Mucosa of gallbladder (tissue), 1 donor: ENCODE measurements at regions not wholly inside any gene's neighbourhood (a gene's known extent, or its start where the extent isn't known, plus 50 kb on each side); places are given as distances from the start of the nearest gene placed in this dataset.
A peak's percentile ranks its signal among the peaks of the same experiment; 100 is the strongest.

ENCODE experiments used
- DNase-seq: peaks from one replicate; pipeline ENCODE4 v3.0.0-alpha.2; 2020; ENCODE audit warnings: low spot score
- donor health status: DM: no; HTN: no; CAD: no.

DNA sequence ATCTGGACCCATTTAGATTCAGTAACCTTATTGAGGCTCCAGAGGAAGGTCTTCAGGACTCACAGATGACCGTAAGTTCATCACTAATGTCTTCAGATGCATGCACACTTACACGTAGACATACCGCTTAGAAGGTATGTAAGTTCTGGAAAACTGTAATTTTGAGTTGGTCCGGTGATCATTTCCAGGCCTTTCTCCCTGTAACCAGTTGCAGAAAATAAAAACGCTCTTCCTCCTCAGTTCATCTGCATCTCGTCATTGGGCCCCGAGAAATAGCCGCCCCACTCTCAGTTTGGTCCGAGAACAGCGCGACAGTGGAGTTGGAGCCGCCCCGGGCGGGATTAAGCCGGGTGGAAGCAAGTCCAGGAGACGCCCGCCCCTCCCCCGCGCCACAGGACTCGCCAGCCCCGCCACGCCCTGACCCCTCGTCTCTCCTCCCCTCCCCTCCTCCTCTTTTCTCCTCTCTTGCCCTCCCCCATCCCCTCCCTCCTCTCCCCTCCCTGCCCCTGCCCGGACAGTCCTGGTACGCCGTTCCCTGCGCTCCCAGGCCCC, 83.7 kb downstream of the TNFAIP2 start:
- peak; percentile 96 for DNase-seq

- no peak for DNase-seq
Measured at GRCh38 chr14:103207388-103208072, 84.3 kb downstream of the TNFAIP2 start.

GRCh38 chr14:103209054-103209453, 85.8 kb downstream of the TNFAIP2 start:
- no peak for DNase-seq

GRCh38 chr14:103209506-103209905, 86.2 kb downstream of the TNFAIP2 start:
- no peak for DNase-seq

DNA sequence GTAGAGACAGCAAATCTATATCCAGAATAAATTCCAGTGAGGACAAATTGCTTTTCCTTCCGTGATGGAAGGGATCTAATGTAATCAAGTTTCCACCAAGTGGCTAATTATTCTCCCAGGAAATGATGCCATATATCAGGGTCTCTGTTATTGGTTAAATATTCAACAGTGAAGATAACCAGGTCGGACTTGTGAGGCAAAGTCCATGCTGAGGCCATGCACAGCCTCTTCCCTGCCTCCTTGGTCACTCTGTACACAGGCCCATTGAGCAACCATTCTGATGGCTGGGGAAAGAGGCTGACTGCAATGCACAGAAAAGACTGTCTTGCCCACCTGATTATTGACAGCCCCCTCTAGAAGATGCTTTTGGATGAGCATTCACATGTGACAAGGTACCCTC, 90.1 kb downstream of the TNFAIP2 start:
- DNase-seq: peak; percentile 76

- no peak for DNase-seq
Measured at GRCh38 chr14:103214461-103214958, 91.2 kb downstream of the TNFAIP2 start.

GRCh38 chr14:103216399-103216798, 93.1 kb downstream of the TNFAIP2 start:
- no peak for DNase-seq

- DNase-seq: no peak
Measured at GRCh38 chr14:103216857-103217256, 93.6 kb downstream of the TNFAIP2 start.

DNA sequence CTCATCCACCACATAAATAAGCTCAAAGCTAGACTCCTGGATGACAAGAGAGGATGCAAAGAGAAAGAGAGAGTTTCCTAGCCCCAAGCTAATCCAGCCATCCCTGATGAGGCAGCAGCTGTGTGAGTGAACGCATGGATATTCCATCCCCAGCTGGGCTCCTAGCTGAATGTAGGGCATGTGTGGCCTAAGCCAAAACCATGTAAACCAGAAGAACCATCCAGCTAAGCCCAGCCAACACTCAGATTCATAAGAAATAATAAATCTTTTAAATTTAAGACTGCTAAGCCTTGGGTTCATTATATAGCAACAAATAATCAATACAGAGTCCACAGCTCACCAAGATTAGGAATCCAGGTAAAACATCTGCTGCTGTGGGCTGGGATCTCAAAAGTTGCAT, 94.3 kb downstream of the TNFAIP2 start:
- DNase-seq: no peak

- DNase-seq: no peak
Measured at GRCh38 chr14:103220134-103220981, 97.1 kb downstream of the TNFAIP2 start.

- DNase-seq: no peak
Measured at GRCh38 chr14:103220982-103221641, 97.9 kb downstream of the TNFAIP2 start.

- no peak for DNase-seq
Measured at GRCh38 chr14:103221781-103222358, 98.6 kb downstream of the TNFAIP2 start.

- no peak for DNase-seq
Measured at GRCh38 chr14:103223818-103224352, 100.6 kb downstream of the TNFAIP2 start.

DNA sequence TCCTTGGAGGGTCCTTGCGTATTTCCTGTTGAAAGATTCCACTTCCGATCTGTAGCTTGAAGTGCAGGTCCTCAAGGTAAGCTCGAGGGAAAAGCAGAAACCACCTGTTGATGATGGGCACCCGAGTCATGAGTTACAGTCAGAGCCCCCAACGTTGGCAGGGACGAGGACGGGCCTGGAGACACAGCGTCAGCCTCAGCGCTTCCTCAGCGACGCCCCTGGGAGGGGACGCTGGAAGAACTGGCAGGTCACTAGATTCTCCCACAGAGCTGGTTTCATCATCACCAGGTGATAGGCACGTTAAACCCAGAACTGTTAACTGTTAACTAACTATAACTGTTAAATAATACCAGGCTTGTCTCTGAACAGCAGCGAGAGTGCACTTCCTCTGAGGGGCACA, 101.8 kb downstream of the TNFAIP2 start:
- DNase-seq: no peak

- peak; percentile 58 for DNase-seq
Measured at GRCh38 chr14:103225476-103225875, 102.2 kb downstream of the TNFAIP2 start.

- DNase-seq: no peak
Measured at GRCh38 chr14:103227094-103227768, 104.0 kb downstream of the TNFAIP2 start.

DNA sequence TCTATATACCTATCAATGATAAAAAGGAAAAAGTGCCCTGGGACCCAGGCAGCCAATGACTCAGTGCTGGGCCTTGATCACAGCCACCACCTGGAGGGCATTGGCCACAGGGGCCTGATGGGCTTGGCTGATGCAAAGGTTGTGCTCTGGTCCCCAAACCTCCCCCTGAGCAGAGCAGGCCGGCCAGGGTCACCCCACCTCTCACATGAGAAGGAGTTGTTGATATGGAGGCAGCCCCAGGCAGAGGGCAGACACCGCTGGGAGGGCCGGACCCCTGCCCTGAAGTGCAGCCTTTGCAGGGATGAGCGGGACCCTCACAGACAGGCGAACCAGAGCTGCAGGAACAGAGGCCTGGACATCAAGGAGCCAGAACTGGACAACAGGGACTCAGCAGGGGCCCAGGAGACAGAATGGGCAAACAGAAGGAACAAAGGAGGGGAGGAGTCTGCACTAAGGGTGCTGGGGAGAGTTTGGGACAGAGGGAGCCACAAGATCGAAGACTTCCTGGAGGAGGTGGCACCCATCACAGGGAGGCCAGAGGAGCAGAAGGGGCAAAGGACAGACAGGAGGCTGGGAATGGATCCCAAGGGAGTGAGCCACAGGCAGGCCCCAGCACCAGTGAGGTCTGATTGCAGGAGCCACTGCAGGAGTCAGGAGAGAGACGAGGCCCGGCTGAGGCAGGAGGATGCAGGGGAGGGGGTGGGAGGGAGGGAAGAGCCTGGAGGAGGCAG, 105.0 kb downstream of the TNFAIP2 start:
- DNase-seq: no peak

DNA sequence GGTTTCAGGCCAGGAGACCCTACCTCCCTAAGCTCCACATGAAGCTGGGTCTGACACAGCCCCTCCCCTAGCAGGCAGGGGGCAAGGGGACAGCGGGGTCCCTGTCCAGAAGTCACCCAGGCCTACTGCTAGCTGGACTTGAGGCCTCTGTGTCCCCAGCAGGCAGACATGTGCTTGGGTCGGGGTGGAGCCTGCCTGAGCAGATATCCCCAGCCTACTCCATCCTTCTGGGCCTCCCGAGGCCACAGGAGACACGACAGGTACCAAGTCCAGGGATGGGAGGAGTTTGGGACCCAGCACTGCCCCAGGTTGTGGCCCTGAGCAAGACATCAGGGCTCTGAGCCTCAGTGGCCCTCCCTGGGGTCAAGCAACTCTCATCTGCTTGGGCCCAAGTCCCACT, 105.2 kb upstream of the EIF5 start:
- DNase-seq: no peak

- DNase-seq: no peak
Measured at GRCh38 chr14:103230021-103230420, 104.0 kb upstream of the EIF5 start.

DNA sequence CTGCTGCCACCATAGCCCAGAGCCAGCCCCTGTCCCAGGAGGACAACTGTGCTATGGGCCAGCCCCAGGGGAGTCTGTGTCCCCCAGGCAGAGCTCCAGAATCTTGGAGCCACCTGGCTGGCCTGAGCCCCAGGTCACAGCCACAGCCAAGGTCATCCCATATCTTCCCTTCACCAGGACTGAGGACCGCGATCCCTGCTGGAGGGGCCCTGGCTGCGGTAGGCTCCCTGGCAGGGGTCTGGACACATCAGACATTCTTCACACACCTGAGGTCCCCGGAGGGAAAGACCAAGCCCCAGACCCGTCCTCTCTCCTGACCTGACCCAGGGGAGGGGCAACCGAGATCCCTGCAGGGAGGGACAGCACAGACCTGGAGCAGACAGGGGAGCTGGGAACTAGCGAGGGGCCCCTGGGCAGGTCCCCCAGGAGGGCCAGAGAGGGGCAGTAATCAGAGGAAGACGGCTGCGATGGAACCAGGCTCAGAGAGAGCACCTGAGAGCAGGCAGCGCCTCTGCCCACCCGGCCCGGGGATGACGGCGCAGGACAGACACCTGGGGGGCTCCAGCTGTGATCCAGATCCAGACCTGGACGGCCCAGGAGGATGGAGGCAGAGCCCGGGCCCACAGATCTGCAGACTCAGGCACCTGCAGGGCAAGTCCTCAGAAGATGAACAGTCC, 103.2 kb upstream of the EIF5 start:
- no peak for DNase-seq
